A549 (cell line): ENCODE measurements at regions not wholly inside any gene's neighbourhood (a gene's known extent, or its start where the extent isn't known, plus 50 kb on each side); places are given as distances from the start of the nearest gene placed in this dataset.
A peak's percentile ranks its signal among the peaks of the same experiment; 100 is the strongest.
"Not testable (repeated sequence)": the region's sequence is repeated elsewhere in the genome, so short reads cannot be mapped to it uniquely, and the experiment has no call there.

Experiments
- ATAC-seq, 2 experiments: fragments of 200-7000 bp in 1 of 2; fragments of >200 bp in 1 of 2; cut with Nextera tagmentation in 1 of 2; cut with Tn5 transposase in 1 of 2; 3 replicates each; pipeline versions ENCODE4 v1.8.0 to v1.9.1; 2018 to 2020; ENCODE audit warnings: mild to moderate bottlenecking in 1 of 2, moderate library complexity in 1 of 2
- CTCF ChIA-PET: fragments of 300-600 bp; sonication (Branson Sonifier 250); formaldehyde crosslinking; extraction: SDS; loops from one replicate; lab custom pipeline; 2021; ENCODE audit warnings: antibody characterized with exemption, inconsistent platforms; lab: Yijun Ruan, JAX
- POLR2A ChIA-PET: fragments of 350-600 bp; formaldehyde crosslinking; extraction: SDS; loops from one replicate; lab custom pipeline; 2021; ENCODE audit warnings: antibody characterized with exemption, inconsistent platforms; lab: Yijun Ruan, JAX
- DNase-seq, 2 experiments: peaks; one replicate each; pipeline versions ENCODE4 v3.0.0 to v3.0.0-alpha.2; 2011 to 2016; ENCODE audit warnings: low read depth in 1 of 2, low spot score in 1 of 2
- FAIRE-seq: peaks from 2 replicates; lab custom pipeline; 2011; peaks lifted over from hg19 to GRCh38; lab: Jason Lieb, UNC
- H3K27ac ChIP-seq, 2 experiments: fragments of >200 bp; sonication (Bioruptor Twin); formaldehyde crosslinking; 3 replicates each; pipeline ENCODE4 v1.5.1; 2016 to 2017
- H3K4me1 ChIP-seq: fragments of >200 bp; sonication (Bioruptor Twin); formaldehyde crosslinking; 3 replicates; pipeline ENCODE4 v1.6.1; 2016
- H3K4me2 ChIP-seq: fragments of >200 bp; sonication (Bioruptor Twin); formaldehyde crosslinking; 3 replicates; pipeline ENCODE4 v1.6.1; 2016
- H3K4me3 ChIP-seq: fragments of >200 bp; sonication (Bioruptor Twin); formaldehyde crosslinking; 3 replicates; pipeline ENCODE4 v1.5.1; 2016
- H3K9me3 ChIP-seq: fragments of >200 bp; sonication (Bioruptor Twin); formaldehyde crosslinking; 3 replicates; pipeline ENCODE4 v1.6.1; 2016
- CBX8 ChIP-seq: fragments of 200-600 bp; sonication (generic); IDR thresholded peaks from 2 replicates; pipeline ENCODE4 v1.6.1; 2016
- CEBPB ChIP-seq, 2 experiments: fragments of >200 bp in 1 of 2; sonication (Bioruptor Twin) in 1 of 2; formaldehyde crosslinking in 1 of 2; IDR thresholded peaks; 2 replicates each; pipeline ENCODE4 v1.6.1; 2012 to 2016
- EHF ChIP-seq: fragments of 250-450 bp; sonication (Bioruptor Pico); IDR thresholded peaks from 2 replicates; pipeline ENCODE4 v1.5.0; 2020; ENCODE audit warnings: mild to moderate bottlenecking
- FOXS1 ChIP-seq: fragments of 250-450 bp; sonication (Bioruptor Pico); IDR thresholded peaks from 2 replicates; pipeline ENCODE4 v1.5.0; 2020; ENCODE audit warnings: mild to moderate bottlenecking, moderate library complexity
- HES2 ChIP-seq: fragments of >200 bp; sonication (Bioruptor Twin); formaldehyde crosslinking; IDR thresholded peaks from 2 replicates; pipeline ENCODE4 v1.6.1; 2016
- HOXB5 ChIP-seq: fragments of 250-450 bp; sonication (Bioruptor Pico); IDR thresholded peaks from 2 replicates; pipeline ENCODE4 v1.5.0; 2020; ENCODE audit warnings: mild to moderate bottlenecking, moderate library complexity
- MAFK ChIP-seq: fragments of 450-650 bp; IDR thresholded peaks from 2 replicates; pipeline ENCODE4 v1.6.1; 2014; ENCODE audit not compliant: partially characterized antibody
- SMC3 ChIP-seq: fragments of >200 bp; sonication (Bioruptor Twin); formaldehyde crosslinking; IDR thresholded peaks from 3 replicates; pipeline ENCODE4 v1.6.1; 2018; ENCODE audit warnings: inconsistent platforms
- TP53 ChIP-seq: fragments of 250-450 bp; sonication (Bioruptor Pico); IDR thresholded peaks from 2 replicates; pipeline ENCODE4 v1.5.0; 2021; ENCODE audit warnings: mild to moderate bottlenecking, moderate library complexity
- ZC3H11A ChIP-seq: fragments of 450-650 bp; IDR thresholded peaks from 2 replicates; pipeline ENCODE4 v1.6.1; 2014; ENCODE audit warnings: antibody characterized with exemption, mild to moderate bottlenecking
- WGBS: methylation state at CpG from one replicate; pipeline ENCODE4 v1.1.6; 2017; ENCODE audit errors: missing lambda C conversion rate; 5-methylcytosine and 5-hydroxymethylcytosine counted together
- TF ChIP-seq, protein P1 (sequence below): fragments of 200-600 bp; sonication (generic); IDR thresholded peaks from 2 replicates; pipeline ENCODE4 v1.6.1; 2016; ENCODE audit warnings: antibody characterized with exemption, mild to moderate bottlenecking, moderate library complexity
- TF ChIP-seq, protein P2 (sequence below): fragments of >200 bp; sonication (Bioruptor Twin); formaldehyde crosslinking; IDR thresholded peaks from 3 replicates; pipeline ENCODE4 v1.5.1; 2016

DNA sequence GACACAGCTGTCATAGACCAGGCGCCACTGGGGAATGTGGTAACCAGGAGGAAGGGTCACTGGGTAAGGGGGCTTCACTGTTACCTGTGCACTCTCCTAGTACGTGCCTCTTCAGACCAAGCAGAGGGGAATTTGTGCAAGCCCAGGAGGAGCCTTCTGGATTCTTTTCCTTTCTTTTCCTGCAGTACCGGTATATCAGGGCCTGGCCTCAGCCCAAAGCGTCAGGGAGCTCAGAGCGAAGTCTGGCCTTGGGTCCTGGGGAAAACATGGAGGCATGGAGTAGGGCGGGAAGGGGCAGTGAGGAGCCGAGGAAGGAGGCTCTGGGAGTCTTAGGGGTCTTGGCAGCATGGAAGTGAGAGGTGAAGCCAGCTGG is 133.6 kb upstream of the GDF10 start:
- DNase-seq: no peak
- H3K4me1 ChIP-seq: peaks cover 6% of the 10 kb centered on the region; the same call in 1 of the 3 replicates
- H3K9me3 ChIP-seq: 0 out of 3 replicates have a peak, but pooled peaks cover 3% of the 10 kb centered on the region
- H3K4me3 ChIP-seq: no peak overlapping the region
- 89% methylated on average over 7 of the region's 7 CpGs for WGBS
- no peak for FAIRE-seq
- ChIA-PET CTCF (interaction anchor here (0.7 to 1.9 kb wide), 4 partner anchors 13 to 174 kb away, joined by 3 to 10 read pairs (median 4); no protein-coding TSS in a partner anchor), POLR2A (no interaction called here)
- TF ChIP-seq, protein P1, sequence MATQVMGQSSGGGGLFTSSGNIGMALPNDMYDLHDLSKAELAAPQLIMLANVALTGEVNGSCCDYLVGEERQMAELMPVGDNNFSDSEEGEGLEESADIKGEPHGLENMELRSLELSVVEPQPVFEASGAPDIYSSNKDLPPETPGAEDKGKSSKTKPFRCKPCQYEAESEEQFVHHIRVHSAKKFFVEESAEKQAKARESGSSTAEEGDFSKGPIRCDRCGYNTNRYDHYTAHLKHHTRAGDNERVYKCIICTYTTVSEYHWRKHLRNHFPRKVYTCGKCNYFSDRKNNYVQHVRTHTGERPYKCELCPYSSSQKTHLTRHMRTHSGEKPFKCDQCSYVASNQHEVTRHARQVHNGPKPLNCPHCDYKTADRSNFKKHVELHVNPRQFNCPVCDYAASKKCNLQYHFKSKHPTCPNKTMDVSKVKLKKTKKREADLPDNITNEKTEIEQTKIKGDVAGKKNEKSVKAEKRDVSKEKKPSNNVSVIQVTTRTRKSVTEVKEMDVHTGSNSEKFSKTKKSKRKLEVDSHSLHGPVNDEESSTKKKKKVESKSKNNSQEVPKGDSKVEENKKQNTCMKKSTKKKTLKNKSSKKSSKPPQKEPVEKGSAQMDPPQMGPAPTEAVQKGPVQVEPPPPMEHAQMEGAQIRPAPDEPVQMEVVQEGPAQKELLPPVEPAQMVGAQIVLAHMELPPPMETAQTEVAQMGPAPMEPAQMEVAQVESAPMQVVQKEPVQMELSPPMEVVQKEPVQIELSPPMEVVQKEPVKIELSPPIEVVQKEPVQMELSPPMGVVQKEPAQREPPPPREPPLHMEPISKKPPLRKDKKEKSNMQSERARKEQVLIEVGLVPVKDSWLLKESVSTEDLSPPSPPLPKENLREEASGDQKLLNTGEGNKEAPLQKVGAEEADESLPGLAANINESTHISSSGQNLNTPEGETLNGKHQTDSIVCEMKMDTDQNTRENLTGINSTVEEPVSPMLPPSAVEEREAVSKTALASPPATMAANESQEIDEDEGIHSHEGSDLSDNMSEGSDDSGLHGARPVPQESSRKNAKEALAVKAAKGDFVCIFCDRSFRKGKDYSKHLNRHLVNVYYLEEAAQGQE: no peak
- TF ChIP-seq SMC3: no peak
- TF ChIP-seq TP53 (CRISPR knock-in tag): no peak
- no peak for TF ChIP-seq EHF
- TF ChIP-seq CEBPB (IDR thresholded peaks at IDR 0.05): no peak
- H3K27ac ChIP-seq: 0 out of 6 replicates have a peak overlapping the region, but pooled peaks of 1 of the 2 experiments have one; percentile 21
- no peak overlapping the region for H3K4me2 ChIP-seq
- no peak for ATAC-seq

DNA sequence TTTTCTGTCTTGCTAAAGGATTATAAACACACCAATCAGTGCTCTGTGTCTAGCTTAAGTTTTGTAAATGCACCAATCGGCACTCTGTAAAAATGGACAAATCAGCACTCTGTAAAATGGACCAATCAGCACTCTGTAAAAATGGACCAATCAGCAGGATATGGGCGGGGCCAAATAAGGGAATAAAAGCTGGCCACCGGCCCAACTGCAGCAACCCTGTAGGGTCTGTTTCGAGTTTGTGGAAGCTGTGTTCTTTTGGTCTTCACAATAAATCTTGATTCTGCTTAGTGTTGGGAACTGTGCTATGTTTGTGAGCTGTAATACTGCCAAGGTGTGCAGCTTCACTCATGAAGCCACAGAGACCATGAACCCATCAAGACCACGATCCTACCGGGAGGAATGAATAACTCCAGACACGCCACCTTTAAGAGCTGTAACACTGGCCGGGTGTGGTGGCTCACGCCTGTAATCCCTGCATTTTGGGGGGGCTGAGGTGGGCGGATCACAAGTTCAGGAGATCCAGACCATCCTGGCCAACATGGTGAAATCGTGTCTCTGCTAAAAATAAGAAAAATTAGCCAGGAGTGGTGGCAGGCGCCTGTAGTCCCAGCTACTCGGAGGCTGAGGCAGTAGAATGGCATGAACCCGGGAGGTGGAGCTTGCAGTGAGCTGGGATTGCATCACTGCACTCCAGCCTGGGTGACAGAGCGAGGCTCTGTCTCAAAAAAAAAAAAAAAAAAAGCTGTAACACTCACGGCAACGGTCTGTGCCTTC is 133.0 kb upstream of the GDF10 start:
- ATAC-seq: peak in 1 of 2 experiments; percentile 76; a peak in 3 of 6 replicates
- 33% methylated on average over 17 of the region's 17 CpGs for WGBS
- POLR2A ChIA-PET, H3K4me1 ChIP-seq, FAIRE-seq, DNase-seq, H3K9me3 ChIP-seq: not testable (repeated sequence)
- peak overlapping the region; percentile 29 to 62; a peak in 5 of 6 replicates for H3K27ac ChIP-seq
- peak overlapping the region; percentile 70 for H3K4me2 ChIP-seq
- peak overlapping the region; percentile 25; the same call in 1 of the 3 replicates for H3K4me3 ChIP-seq
- CTCF ChIA-PET: interaction anchor here (0.7 to 1.9 kb wide), 4 partner anchors 13 to 145 kb away, joined by 3 to 10 read pairs (median 4); no protein-coding TSS in a partner anchor
- TF ChIP-seq MAFK: peak; percentile 55
- peak; percentile 66 to 69; a peak in 3 of 4 replicates for TF ChIP-seq CEBPB (IDR thresholded peaks at IDR 0.05)

DNA sequence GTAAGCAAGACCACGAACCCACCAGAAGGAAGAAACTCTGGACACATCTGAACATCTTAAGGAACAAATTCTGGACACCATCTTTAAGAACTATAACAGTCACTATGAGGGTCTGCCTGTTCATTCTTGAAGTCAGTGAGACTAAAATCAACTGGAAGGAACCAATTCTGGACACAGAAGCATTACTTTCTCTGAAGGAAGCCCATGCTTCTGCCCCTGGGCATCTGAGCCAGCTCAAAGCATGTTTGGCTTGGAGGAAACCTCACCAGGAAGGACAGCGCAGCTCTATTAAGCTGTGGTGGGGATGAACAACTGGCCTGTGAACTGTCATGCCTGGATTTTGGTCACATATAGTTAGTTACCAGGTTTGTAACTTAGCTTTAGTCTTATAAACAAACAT is 132.4 kb upstream of the GDF10 start:
- ATAC-seq (peak in 1 of 2 experiments; percentile 35; a peak in 3 of 6 replicates), DNase-seq (no peak), FAIRE-seq (no peak)
- 55% methylated on average over 2 of the region's 2 CpGs for WGBS
- TF ChIP-seq HOXB5 (CRISPR knock-in tag) (no peak), HES2 (no peak), MAFK (no peak), CBX8 (no peak), ZC3H11A (no peak), FOXS1 (no peak)
- TF ChIP-seq, protein P2, sequence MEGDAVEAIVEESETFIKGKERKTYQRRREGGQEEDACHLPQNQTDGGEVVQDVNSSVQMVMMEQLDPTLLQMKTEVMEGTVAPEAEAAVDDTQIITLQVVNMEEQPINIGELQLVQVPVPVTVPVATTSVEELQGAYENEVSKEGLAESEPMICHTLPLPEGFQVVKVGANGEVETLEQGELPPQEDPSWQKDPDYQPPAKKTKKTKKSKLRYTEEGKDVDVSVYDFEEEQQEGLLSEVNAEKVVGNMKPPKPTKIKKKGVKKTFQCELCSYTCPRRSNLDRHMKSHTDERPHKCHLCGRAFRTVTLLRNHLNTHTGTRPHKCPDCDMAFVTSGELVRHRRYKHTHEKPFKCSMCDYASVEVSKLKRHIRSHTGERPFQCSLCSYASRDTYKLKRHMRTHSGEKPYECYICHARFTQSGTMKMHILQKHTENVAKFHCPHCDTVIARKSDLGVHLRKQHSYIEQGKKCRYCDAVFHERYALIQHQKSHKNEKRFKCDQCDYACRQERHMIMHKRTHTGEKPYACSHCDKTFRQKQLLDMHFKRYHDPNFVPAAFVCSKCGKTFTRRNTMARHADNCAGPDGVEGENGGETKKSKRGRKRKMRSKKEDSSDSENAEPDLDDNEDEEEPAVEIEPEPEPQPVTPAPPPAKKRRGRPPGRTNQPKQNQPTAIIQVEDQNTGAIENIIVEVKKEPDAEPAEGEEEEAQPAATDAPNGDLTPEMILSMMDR: no peak
- TF ChIP-seq, protein P1: no peak
- POLR2A ChIA-PET: no interaction called here
- CTCF ChIA-PET: interaction anchor here (0.7 to 1.9 kb wide), 3 partner anchors 14 to 115 kb away, joined by 3 to 10 read pairs (median 5); no protein-coding TSS in a partner anchor
- Histone ChIP-seq H3K27ac (peak overlapping the region; percentile 12 to 62; a peak in 4 of 6 replicates), H3K9me3 (0 out of 3 replicates have a peak, but pooled peaks cover 3% of the 10 kb centered on the region), H3K4me3 (no peak overlapping the region; the same call in 2 of the 3 replicates), H3K4me1 (peaks cover 6% of the 10 kb centered on the region; the same call in 1 of the 3 replicates), H3K4me2 (peak overlapping the region; percentile 70)
